ENCODE measurements at regions not wholly inside any gene's neighbourhood (a gene's known extent, or its start where the extent isn't known, plus 50 kb on each side); places are given as distances from the start of the nearest gene placed in this dataset.

GRCh38 chr3:118540826-118541225 lies 493.8 kb downstream of the IGSF11 start:
- no peak overlapping the region for H3K27ac ChIP-seq

GRCh38 chr3:118541796-118542195 lies 492.9 kb downstream of the IGSF11 start:
- Histone ChIP-seq H3K4me3 (no peak overlapping the region), H3K27ac (no peak overlapping the region)

More at GRCh38 chr3:118540826-118541225, 493.8 kb downstream of the IGSF11 start:
- no peak overlapping the region for H3K4me3 ChIP-seq

GRCh38 chr3:118543832-118544231 lies 490.8 kb downstream of the IGSF11 start:
- Histone ChIP-seq H3K4me3 (no peak overlapping the region), H3K27ac (no peak overlapping the region)

- Histone ChIP-seq H3K4me3 (no peak overlapping the region), H3K27ac (no peak overlapping the region)
These were observed 490.2 kb downstream of the IGSF11 start for GRCh38 chr3:118544458-118544857.

GRCh38 chr3:118548434-118548833 lies 486.2 kb downstream of the IGSF11 start:
- H3K27ac ChIP-seq: no peak overlapping the region
- H3K4me3 ChIP-seq: no peak overlapping the region

- H3K27ac ChIP-seq: no peak overlapping the region
- H3K4me3 ChIP-seq: no peak overlapping the region
These were observed 484.5 kb downstream of the IGSF11 start for GRCh38 chr3:118550122-118550521.

- no peak overlapping the region for H3K27ac ChIP-seq
- no peak overlapping the region for H3K4me3 ChIP-seq
These were observed 484.1 kb downstream of the IGSF11 start for GRCh38 chr3:118550556-118550955.

- Histone ChIP-seq H3K4me3 (no peak overlapping the region), H3K27ac (no peak overlapping the region)
These were observed 480.4 kb downstream of the IGSF11 start for GRCh38 chr3:118554148-118554838.

GRCh38 chr3:118556983-118557382 lies 477.7 kb downstream of the IGSF11 start:
- no peak overlapping the region for H3K4me3 ChIP-seq
- H3K27ac ChIP-seq: no peak overlapping the region

GRCh38 chr3:118557513-118557912 lies 477.1 kb downstream of the IGSF11 start:
- H3K4me3 ChIP-seq: no peak overlapping the region

GRCh38 chr3:118559286-118559685 lies 475.4 kb downstream of the IGSF11 start:
- Histone ChIP-seq H3K4me3 (no peak overlapping the region), H3K27ac (no peak overlapping the region)

More at GRCh38 chr3:118557513-118557912, 477.1 kb downstream of the IGSF11 start:
- H3K27ac ChIP-seq: no peak overlapping the region

- Histone ChIP-seq H3K4me3 (no peak overlapping the region), H3K27ac (no peak overlapping the region)
These were observed 469.8 kb downstream of the IGSF11 start for GRCh38 chr3:118564800-118565199.

- Histone ChIP-seq H3K27ac (no peak overlapping the region), H3K4me3 (no peak overlapping the region)
These were observed 460.7 kb downstream of the IGSF11 start for GRCh38 chr3:118573912-118574311.

GRCh38 chr3:118577055-118577777 lies 457.4 kb downstream of the IGSF11 start:
- Histone ChIP-seq H3K27ac (no peak overlapping the region), H3K4me3 (no peak overlapping the region)

- no peak overlapping the region for H3K4me3 ChIP-seq
- no peak overlapping the region for H3K27ac ChIP-seq
These were observed 456.1 kb downstream of the IGSF11 start for GRCh38 chr3:118578559-118578958.

GRCh38 chr3:118587037-118587741 lies 447.5 kb downstream of the IGSF11 start:
- H3K27ac ChIP-seq: no peak overlapping the region
- no peak overlapping the region for H3K4me3 ChIP-seq

GRCh38 chr3:118587847-118588246 lies 446.8 kb downstream of the IGSF11 start:
- Histone ChIP-seq H3K27ac (no peak overlapping the region), H3K4me3 (no peak overlapping the region)

GRCh38 chr3:118593277-118593670 lies 441.4 kb downstream of the IGSF11 start:
- H3K27ac ChIP-seq: no peak overlapping the region
- no peak overlapping the region for H3K4me3 ChIP-seq

GRCh38 chr3:118597184-118597583 lies 437.5 kb downstream of the IGSF11 start:
- H3K27ac ChIP-seq: no peak overlapping the region
- H3K4me3 ChIP-seq: no peak overlapping the region

GRCh38 chr3:118607915-118608820 lies 426.5 kb downstream of the IGSF11 start:
- no peak overlapping the region for H3K4me3 ChIP-seq

More at GRCh38 chr3:118607915-118608820, 426.5 kb downstream of the IGSF11 start:
- H3K27ac ChIP-seq: no peak overlapping the region

All from skin epidermis (tissue), 12 donors.